Ovary (tissue), 3 donors: ENCODE measurements at regions not wholly inside any gene's neighbourhood (a gene's known extent, or its start where the extent isn't known, plus 50 kb on each side); places are given as distances from the start of the nearest gene placed in this dataset.

Experiments used
- CTCF ChIP-seq, 3 donors: fragments of 450-650 bp in 2 of 3; fragments of 200-600 bp in 1 of 3; IDR thresholded peaks; one replicate each; pipeline versions ENCODE4 v1.5.1 to v1.8.0; 2016 to 2022; ENCODE audit warnings: antibody characterized with exemption in 3 of 3, mild to moderate bottlenecking in 1 of 3
- EP300 ChIP-seq: sonication (generic); formaldehyde crosslinking; IDR thresholded peaks from one replicate; pipeline ENCODE4 v1.6.1; 2017; ENCODE audit warnings: antibody characterized with exemption
- POLR2A ChIP-seq: fragments of 450-650 bp; IDR thresholded peaks from one replicate; pipeline ENCODE4 v1.6.1; 2017; ENCODE audit warnings: antibody characterized with exemption, mild to moderate bottlenecking, moderate library complexity
- donor health status: DM: no; HTN: no; CAD: no.

GRCh38 chr2:187098154-187098553 is 249.2 kb upstream of the ZSWIM2 start:
- TF ChIP-seq CTCF (IDR thresholded peaks at IDR 0.05), result no peak
- no peak for TF ChIP-seq POLR2A
- no peak for TF ChIP-seq EP300
